Testis (tissue), 2 donors: ENCODE measurements at regions not wholly inside any gene's neighbourhood (a gene's known extent, or its start where the extent isn't known, plus 50 kb on each side); places are given as distances from the start of the nearest gene placed in this dataset.

Experiments
- DNase-seq: peaks from one replicate; pipeline ENCODE4 v3.0.0-alpha.2; 2019
- H3K27ac ChIP-seq, 2 donors: fragments of 200-600 bp; sonication (generic); one replicate each; pipeline ENCODE4 v1.5.1; 2019
- H3K27me3 ChIP-seq: fragments of 200-600 bp; sonication (generic); one replicate; pipeline ENCODE4 v1.5.1; 2019
- H3K36me3 ChIP-seq: fragments of 200-600 bp; sonication (generic); one replicate; pipeline ENCODE4 v1.5.1; 2017; ENCODE audit warnings: low read depth; ENCODE audit errors: missing control alignments
- H3K4me1 ChIP-seq: fragments of 200-600 bp; sonication (generic); one replicate; pipeline ENCODE4 v1.5.1; 2019
- H3K4me3 ChIP-seq, 2 donors: fragments of 200-600 bp; sonication (generic); one replicate each; pipeline ENCODE4 v1.5.1; 2017 to 2019
- H3K9me3 ChIP-seq: fragments of 200-600 bp; sonication (generic); one replicate; pipeline ENCODE4 v1.5.1; 2017
- CTCF ChIP-seq, 3 experiments: fragments of 450-650 bp in 2 of 3; fragments of 200-600 bp in 1 of 3; sonication (generic) in 1 of 3; IDR thresholded peaks; one replicate each; pipeline ENCODE4 v1.5.1; 2016 to 2019; ENCODE audit warnings: antibody characterized with exemption in 3 of 3, mild to moderate bottlenecking in 2 of 3, moderate library complexity in 1 of 3
- POLR2A ChIP-seq: fragments of 450-650 bp; IDR thresholded peaks from one replicate; pipeline ENCODE4 v1.6.1; 2017; ENCODE audit warnings: antibody characterized with exemption, mild to moderate bottlenecking, moderate library complexity
- WGBS, 2 donors: methylation state at CpG; one replicate each; pipeline ENCODE4 v1.1.5; 2018; 5-methylcytosine and 5-hydroxymethylcytosine counted together
- intact Hi-C: fragments of 100-400 bp; cut with DNase I; formaldehyde crosslinking; loops from one replicate; pipeline ENCODE4 v1.15.1; 2023; ENCODE audit warnings: low total_unique reads

DNA sequence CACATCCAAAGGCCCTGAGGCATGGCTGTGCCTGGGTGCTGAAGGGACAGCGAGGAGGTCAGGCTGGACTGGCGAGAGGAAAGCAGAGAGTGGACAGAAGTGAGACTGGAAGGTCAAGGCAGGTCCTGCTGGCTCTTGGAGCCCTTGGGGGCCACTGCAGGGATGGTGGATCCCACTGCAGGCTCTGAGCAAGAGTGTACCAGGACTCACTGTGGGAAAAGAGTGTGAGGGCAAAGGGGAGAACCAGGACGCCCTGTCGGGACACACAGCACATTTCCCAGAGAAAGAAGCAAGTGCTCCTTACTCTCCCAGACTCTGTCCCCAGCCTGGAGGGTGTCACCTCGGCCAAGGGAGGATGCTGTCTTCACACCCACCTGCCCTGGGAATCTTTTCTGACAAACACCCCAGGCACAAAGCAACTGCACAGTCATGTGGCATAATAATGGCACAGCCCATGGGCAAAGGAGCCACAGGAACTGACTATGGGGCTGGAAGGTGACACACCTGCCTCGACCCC lies 172.3 kb upstream of the CST7 start:
- TF ChIP-seq POLR2A, result no peak
- no peak for TF ChIP-seq CTCF (IDR thresholded peaks at IDR 0.05)
- 89 to 92% methylated on average over 6 of the region's 6 CpGs for WGBS, 2 donors
- H3K4me3 ChIP-seq, result no peak overlapping the region
- H3K27me3 ChIP-seq, result no peaks in the 10 kb centered on the region
- no peak overlapping the region for H3K27ac ChIP-seq
- no peaks in the 10 kb centered on the region for H3K4me1 ChIP-seq
- H3K36me3 ChIP-seq, result no peaks in the 10 kb centered on the region
- no peaks in the 10 kb centered on the region for H3K9me3 ChIP-seq
- peak; percentile 6 for DNase-seq
- intact Hi-C loops, result no loop called here

- Histone ChIP-seq H3K27ac (no peak overlapping the region), H3K9me3 (no peaks in the 10 kb centered on the region), H3K4me3 (no peak overlapping the region), H3K4me1 (no peaks in the 10 kb centered on the region), H3K27me3 (no peaks in the 10 kb centered on the region), H3K36me3 (no peaks in the 10 kb centered on the region)
- intact Hi-C loops, result no loop called here
- DNase-seq, result no peak
- TF ChIP-seq CTCF (IDR thresholded peaks at IDR 0.05) (no peak), POLR2A (no peak)
- WGBS, 2 donors, result 58 to 66% methylated on average over 5 of the region's 5 CpGs
Measured at GRCh38 chr20:24777746-24778145, 171.3 kb upstream of the CST7 start.

DNA sequence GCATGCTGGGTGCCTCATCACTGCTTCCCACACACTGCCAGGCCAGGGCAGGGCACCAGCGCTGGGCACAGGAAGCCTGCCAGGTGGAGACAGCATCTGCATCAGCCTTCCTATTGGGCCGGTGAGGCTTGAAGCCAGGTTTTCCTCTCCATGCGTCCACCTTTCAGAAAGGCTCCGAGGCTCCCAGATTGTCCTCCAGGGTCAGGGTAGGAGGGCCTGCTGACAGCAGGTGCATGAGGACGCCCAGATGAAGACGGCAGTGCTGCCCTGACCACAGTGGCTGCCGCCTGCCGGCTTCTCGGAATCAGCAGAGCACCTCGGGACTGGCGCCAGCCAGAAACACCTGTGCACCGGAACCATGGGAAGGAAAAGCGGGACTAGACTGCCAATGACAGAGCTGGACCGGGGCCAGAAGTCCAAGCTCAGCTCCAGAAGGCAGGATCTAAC lies 170.5 kb upstream of the CST7 start:
- Histone ChIP-seq H3K27ac (no peak overlapping the region), H3K36me3 (no peaks in the 10 kb centered on the region), H3K4me3 (no peak overlapping the region), H3K9me3 (no peaks in the 10 kb centered on the region), H3K4me1 (no peaks in the 10 kb centered on the region), H3K27me3 (no peaks in the 10 kb centered on the region)
- intact Hi-C loops, result no loop called here
- TF ChIP-seq POLR2A (no peak), CTCF (IDR thresholded peaks at IDR 0.05) (no peak)
- no peak for DNase-seq
- WGBS, 2 donors, result 80 to 82% methylated on average over 6 to 14 of the region's 14 CpGs

DNA sequence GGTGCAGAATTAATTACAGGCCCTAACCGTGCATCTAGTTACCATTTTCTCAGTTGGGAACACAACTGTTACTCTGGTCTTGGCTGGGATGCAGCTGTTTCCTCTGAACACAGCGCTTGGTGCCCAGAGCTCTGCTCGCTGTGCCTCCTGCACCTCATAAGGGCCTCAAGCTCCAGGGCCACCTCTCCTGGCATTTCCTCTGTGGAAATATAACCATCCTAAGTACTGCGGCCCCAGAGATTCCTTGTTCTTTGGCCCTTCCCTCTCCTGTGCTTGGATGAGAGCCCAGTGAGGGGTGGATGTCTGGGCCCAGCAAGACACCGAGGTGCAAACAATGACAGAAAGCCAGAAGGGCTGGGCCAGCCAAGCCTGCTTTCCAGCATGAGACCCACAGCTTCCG lies 169.9 kb upstream of the CST7 start:
- H3K27ac ChIP-seq, result no peak overlapping the region
- no peak for TF ChIP-seq POLR2A
- no peak for TF ChIP-seq CTCF (IDR thresholded peaks at IDR 0.05)
- H3K4me3 ChIP-seq, result no peak overlapping the region
- no peaks in the 10 kb centered on the region for H3K36me3 ChIP-seq
- WGBS, 2 donors, result 51 to 53% methylated on average over 6 of the region's 6 CpGs
- intact Hi-C loops, result no loop called here
- H3K9me3 ChIP-seq, result no peaks in the 10 kb centered on the region
- H3K4me1 ChIP-seq, result no peaks in the 10 kb centered on the region
- H3K27me3 ChIP-seq, result no peaks in the 10 kb centered on the region
- no peak for DNase-seq

DNA sequence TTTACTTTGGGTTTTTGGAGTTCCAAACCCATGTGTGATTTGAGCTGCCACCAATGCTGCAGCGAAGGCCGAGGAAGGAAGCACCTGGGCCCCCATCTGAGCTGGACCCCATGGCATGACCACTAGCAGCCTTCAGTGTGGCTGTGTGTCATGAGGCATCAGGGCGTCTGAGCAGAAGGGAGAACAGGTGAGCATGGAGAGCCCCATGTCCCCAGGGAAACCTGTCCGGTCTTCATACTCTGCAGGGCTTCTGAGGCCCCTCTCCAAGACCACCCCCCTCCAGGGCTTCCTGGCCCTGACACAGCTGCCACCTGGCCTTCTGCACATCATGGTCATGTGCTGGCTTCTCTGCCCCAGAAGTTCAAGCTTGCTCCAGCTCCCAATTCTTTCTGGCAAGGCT lies 169.1 kb upstream of the CST7 start:
- Histone ChIP-seq H3K4me1 (no peaks in the 10 kb centered on the region), H3K4me3 (no peak overlapping the region), H3K27me3 (no peaks in the 10 kb centered on the region), H3K36me3 (no peaks in the 10 kb centered on the region), H3K27ac (no peak overlapping the region), H3K9me3 (no peaks in the 10 kb centered on the region)
- intact Hi-C loops, result no loop called here
- DNase-seq, result no peak
- 91 to 95% methylated on average over 3 to 4 of the region's 4 CpGs for WGBS, 2 donors
- no peak for TF ChIP-seq POLR2A
- no peak for TF ChIP-seq CTCF (IDR thresholded peaks at IDR 0.05)
